ENCODE measurements at regions not wholly inside any gene's neighbourhood (a gene's known extent, or its start where the extent isn't known, plus 50 kb on each side); places are given as distances from the start of the nearest gene placed in this dataset.

GRCh38 chr2:34193164-34193563, 594.1 kb upstream of the FAM98A start:
- no peak for DNase-seq
- TF ChIP-seq POLR2A (IDR thresholded peaks at IDR 0.05) (no peak), CTCF (IDR thresholded peaks at IDR 0.05) (no peak)
- H3K27me3 ChIP-seq, result no peaks in the 10 kb centered on the region
- peaks cover 0 to 5% (median 0%) of the 10 kb centered on the region in 12 donors for H3K9me3 ChIP-seq
- H3K27ac ChIP-seq, result no peak overlapping the region
- H3K4me3 ChIP-seq, result no peak overlapping the region
- no peaks in the 10 kb centered on the region for H3K36me3 ChIP-seq
- intact Hi-C loops (cut with DNase I), result no loop called here
- WGBS, 4 donors, result 79 to 82% (median 81%) methylated on average over 3 of the region's 3 CpGs
- H3K4me1 ChIP-seq, result no peaks in the 10 kb centered on the region
- ATAC-seq, result no peak

- Histone ChIP-seq H3K27ac (no peak overlapping the region), H3K27me3 (no peaks in the 10 kb centered on the region), H3K4me1 (no peaks in the 10 kb centered on the region), H3K36me3 (no peaks in the 10 kb centered on the region), H3K9me3 (peaks cover 0 to 5% (median 0%) of the 10 kb centered on the region in 12 donors), H3K4me3 (no peak overlapping the region)
- ATAC-seq (no peak), DNase-seq (no peak)
- intact Hi-C loops (cut with DNase I), result no loop called here
- TF ChIP-seq POLR2A (IDR thresholded peaks at IDR 0.05), result no peak
- no peak for TF ChIP-seq CTCF (IDR thresholded peaks at IDR 0.05)
- WGBS, 4 donors, result 59 to 65% (median 62%) methylated on average over 6 of the region's 6 CpGs
Observed at GRCh38 chr2:34188464-34189303, 589.6 kb upstream of the FAM98A start.

- Histone ChIP-seq H3K27me3 (no peaks in the 10 kb centered on the region), H3K9me3 (peaks cover 0 to 9% (median 0%) of the 10 kb centered on the region in 12 donors), H3K4me3 (no peak overlapping the region), H3K27ac (no peak overlapping the region), H3K36me3 (no peaks in the 10 kb centered on the region), H3K4me1 (no peaks in the 10 kb centered on the region)
- DNase-seq (no peak), ATAC-seq (no peak)
- WGBS, 4 donors, result 54 to 68% (median 61%) methylated on average over 3 of the region's 3 CpGs
- intact Hi-C loops (cut with DNase I), result no loop called here
- TF ChIP-seq POLR2A (IDR thresholded peaks at IDR 0.05) (no peak), CTCF (IDR thresholded peaks at IDR 0.05) (no peak)
Observed at GRCh38 chr2:34179511-34179910, 580.4 kb upstream of the FAM98A start.

- DNase-seq (no peak), ATAC-seq (no peak)
- Histone ChIP-seq H3K4me1 (no peaks in the 10 kb centered on the region), H3K9me3 (peaks cover 0 to 9% (median 0%) of the 10 kb centered on the region in 12 donors), H3K36me3 (no peaks in the 10 kb centered on the region), H3K27me3 (no peaks in the 10 kb centered on the region), H3K27ac (no peak overlapping the region), H3K4me3 (no peak overlapping the region)
- TF ChIP-seq CTCF (IDR thresholded peaks at IDR 0.05), result no peak
- intact Hi-C loops (cut with DNase I), result no loop called here
Observed at GRCh38 chr2:34178482-34178881, 579.4 kb upstream of the FAM98A start.
